HG03460 (cell line): ENCODE measurements at regions not wholly inside any gene's neighbourhood (a gene's known extent, or its start where the extent isn't known, plus 50 kb on each side); places are given as distances from the start of the nearest gene placed in this dataset.
A peak's percentile ranks its signal among the peaks of the same experiment; 100 is the strongest.

ENCODE experiments used
- ATAC-seq: cut with Tn5 transposase; IDR thresholded peaks from one replicate; pipeline ENCODE4 v1.9.1; 2021; ENCODE audit not compliant: unreplicated experiment

GRCh38 chr2:60106836-60107529 is 446.5 kb downstream of the BCL11A start:
- ATAC-seq: no peak

- no peak for ATAC-seq
These were observed 447.5 kb downstream of the BCL11A start for GRCh38 chr2:60105906-60106305.

GRCh38 chr2:60104514-60105505 is 448.6 kb downstream of the BCL11A start:
- ATAC-seq: peak; percentile 54

GRCh38 chr2:60100034-60100433 is 453.4 kb downstream of the BCL11A start:
- ATAC-seq: no peak

GRCh38 chr2:60098996-60099395 is 454.5 kb downstream of the BCL11A start:
- ATAC-seq: no peak

- no peak for ATAC-seq
These were observed 456.2 kb downstream of the BCL11A start for GRCh38 chr2:60097298-60097697.

- ATAC-seq: no peak
These were observed 456.9 kb downstream of the BCL11A start for GRCh38 chr2:60096556-60096955.

- no peak for ATAC-seq
These were observed 457.6 kb downstream of the BCL11A start for GRCh38 chr2:60095903-60096302.

GRCh38 chr2:60095202-60095815 is 458.1 kb downstream of the BCL11A start:
- ATAC-seq: no peak

GRCh38 chr2:60094450-60094929 is 459.0 kb downstream of the BCL11A start:
- no peak for ATAC-seq

- no peak for ATAC-seq
These were observed 460.7 kb downstream of the BCL11A start for GRCh38 chr2:60092781-60093180.

- no peak for ATAC-seq
These were observed 461.6 kb downstream of the BCL11A start for GRCh38 chr2:60091894-60092293.

- ATAC-seq: no peak
These were observed 462.2 kb downstream of the BCL11A start for GRCh38 chr2:60091266-60091665.

- no peak for ATAC-seq
These were observed 473.9 kb downstream of the BCL11A start for GRCh38 chr2:60079562-60079961.

- ATAC-seq: no peak
These were observed 478.4 kb downstream of the BCL11A start for GRCh38 chr2:60075048-60075447.

- ATAC-seq: no peak
These were observed 480.3 kb downstream of the BCL11A start for GRCh38 chr2:60073201-60073600.

- no peak for ATAC-seq
These were observed 480.8 kb downstream of the BCL11A start for GRCh38 chr2:60072609-60073008.

- ATAC-seq: no peak
These were observed 482.0 kb downstream of the BCL11A start for GRCh38 chr2:60071490-60071831.

- ATAC-seq: no peak
These were observed 482.5 kb downstream of the BCL11A start for GRCh38 chr2:60070736-60071489.

- ATAC-seq: no peak
These were observed 483.3 kb downstream of the BCL11A start for GRCh38 chr2:60070196-60070595.

GRCh38 chr2:60068755-60069154 is 484.7 kb downstream of the BCL11A start:
- no peak for ATAC-seq
